ENCODE measurements at regions not wholly inside any gene's neighbourhood (a gene's known extent, or its start where the extent isn't known, plus 50 kb on each side); places are given as distances from the start of the nearest gene placed in this dataset.
A peak's percentile ranks its signal among the peaks of the same experiment; 100 is the strongest.

GRCh38 chr9:613771-614347, 227.6 kb upstream of the DMRT1 start:
- CTCF ChIA-PET = interaction anchor here (0.6 to 12.4 kb wide), 21 partner anchors 11 to 395 kb away, joined by 3 to 246 read pairs (median 4); no protein-coding TSS in a partner anchor
- POLR2A ChIA-PET = no interaction called here
- no peak overlapping the region for H3K4me3 ChIP-seq (ENCODE audit: low read depth, low read length)
- TF ChIP-seq CTCF (IDR thresholded peaks at IDR 0.05; ENCODE audit: insufficient read depth, low read length, missing control alignments) = peak; percentile 89
- DNase-seq (ENCODE audit: low read depth, low spot score) = peak; percentile 63

GRCh38 chr9:614431-614830, 227.1 kb upstream of the DMRT1 start:
- ChIA-PET POLR2A (no interaction called here), CTCF (interaction anchor here (0.6 to 12.4 kb wide), 13 partner anchors 9 to 395 kb away, joined by 3 to 246 read pairs (median 4); no protein-coding TSS in a partner anchor)
- no peak for TF ChIP-seq CTCF (IDR thresholded peaks at IDR 0.05; ENCODE audit: insufficient read depth, low read length, missing control alignments)
- DNase-seq (ENCODE audit: low read depth, low spot score) = no peak
- H3K4me3 ChIP-seq (ENCODE audit: low read depth, low read length) = no peak overlapping the region

GRCh38 chr9:615756-616155, 225.7 kb upstream of the DMRT1 start:
- ChIA-PET CTCF (interaction anchor here (0.9 to 12.4 kb wide), 8 partner anchors 11 to 393 kb away, joined by 3 to 246 read pairs (median 10); no protein-coding TSS in a partner anchor), POLR2A (no interaction called here)
- no peak for TF ChIP-seq CTCF (IDR thresholded peaks at IDR 0.05; ENCODE audit: insufficient read depth, low read length, missing control alignments)
- H3K4me3 ChIP-seq (ENCODE audit: low read depth, low read length) = no peak overlapping the region
- DNase-seq (ENCODE audit: low read depth, low spot score) = no peak

GRCh38 chr9:616694-617093, 224.8 kb upstream of the DMRT1 start:
- CTCF ChIA-PET = interaction anchor here (1.9 to 12.4 kb wide), 4 partner anchors 141 to 388 kb away, joined by 11 to 246 read pairs (median 90); no protein-coding TSS in a partner anchor
- no peak overlapping the region for H3K4me3 ChIP-seq (ENCODE audit: low read depth, low read length)
- TF ChIP-seq CTCF (IDR thresholded peaks at IDR 0.05; ENCODE audit: insufficient read depth, low read length, missing control alignments) = no peak
- POLR2A ChIA-PET = no interaction called here
- DNase-seq (ENCODE audit: low read depth, low spot score) = no peak

GRCh38 chr9:617445-618085, 223.9 kb upstream of the DMRT1 start:
- no peak overlapping the region for H3K4me3 ChIP-seq (ENCODE audit: low read depth, low read length)
- POLR2A ChIA-PET = interaction anchor here (1.3 kb wide), 1 partner anchor 77 kb away, joined by 3 read pairs; no protein-coding TSS in a partner anchor
- DNase-seq (ENCODE audit: low read depth, low spot score) = no peak
- CTCF ChIA-PET = interaction anchor here (5.8 to 12.4 kb wide), 3 partner anchors 140 to 191 kb away, joined by 55 to 246 read pairs (median 124); no protein-coding TSS in a partner anchor
- no peak for TF ChIP-seq CTCF (IDR thresholded peaks at IDR 0.05; ENCODE audit: insufficient read depth, low read length, missing control alignments)

GRCh38 chr9:618478-618877, 223.0 kb upstream of the DMRT1 start:
- TF ChIP-seq CTCF (IDR thresholded peaks at IDR 0.05; ENCODE audit: insufficient read depth, low read length, missing control alignments) = no peak
- ChIA-PET POLR2A (interaction anchor here (1.3 kb wide), 1 partner anchor 76 kb away, joined by 3 read pairs; no protein-coding TSS in a partner anchor), CTCF (interaction anchor here (0.6 to 12.4 kb wide), 5 partner anchors 12 to 190 kb away, joined by 3 to 246 read pairs (median 3); no protein-coding TSS in a partner anchor)
- H3K4me3 ChIP-seq (ENCODE audit: low read depth, low read length) = no peak overlapping the region
- DNase-seq (ENCODE audit: low read depth, low spot score) = peak; percentile 29
